Left ventricle myocardium inferior (tissue), 1 donor: ENCODE measurements at regions not wholly inside any gene's neighbourhood (a gene's known extent, or its start where the extent isn't known, plus 50 kb on each side); places are given as distances from the start of the nearest gene placed in this dataset.

Source experiments
- DNase-seq: peaks from one replicate; pipeline ENCODE4 v3.0.0-alpha.2; 2020
- H3K27ac ChIP-seq: fragments of 200-600 bp; replicated peaks from 2 replicates; pipeline ENCODE4 v1.8.0; 2021
- H3K27me3 ChIP-seq: fragments of 200-600 bp; 2 replicates; pipeline ENCODE4 v1.8.0; 2021; ENCODE audit warnings: low read depth
- H3K36me3 ChIP-seq: fragments of 200-600 bp; 2 replicates; pipeline ENCODE4 v1.8.0; 2021
- H3K4me1 ChIP-seq: fragments of 200-600 bp; 2 replicates; pipeline ENCODE4 v1.8.0; 2021
- H3K4me3 ChIP-seq: fragments of 200-600 bp; 2 replicates; pipeline ENCODE4 v1.8.0; 2021; ENCODE audit warnings: mild to moderate bottlenecking, moderate library complexity
- H3K9me3 ChIP-seq: fragments of 200-600 bp; replicated peaks from 2 replicates; pipeline ENCODE4 v1.8.0; 2021
- CTCF ChIP-seq: fragments of 200-600 bp; IDR thresholded peaks from 2 replicates; pipeline ENCODE4 v1.8.0; 2021; ENCODE audit warnings: antibody characterized with exemption, mild to moderate bottlenecking, borderline replicate concordance
- intact Hi-C: fragments of 100-400 bp; cut with micrococcal nuclease; formaldehyde crosslinking; loops from one replicate; pipeline ENCODE4 v1.11.0; 2022
- donor health status: DM: no; HTN: yes; CAD: no; lungs with severe emphysema.

DNA sequence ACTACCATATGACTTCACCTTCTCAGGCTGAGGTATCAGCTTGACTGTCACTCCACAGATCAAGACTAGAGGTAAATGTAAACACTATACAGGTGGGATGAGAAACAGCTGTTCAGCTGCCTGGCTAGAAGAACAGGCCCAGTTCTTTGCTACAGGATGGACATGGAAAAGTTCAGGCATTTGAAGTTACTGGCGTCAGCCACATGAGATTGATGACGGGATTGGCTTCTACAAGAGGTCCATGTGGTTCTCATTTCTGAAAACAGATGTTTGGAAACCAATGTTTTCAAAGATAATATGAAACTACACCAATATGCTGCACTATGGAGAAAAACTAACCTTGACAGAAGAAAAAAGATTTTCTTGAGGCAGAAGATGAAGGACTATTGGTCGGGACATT lies 324.1 kb downstream of the CDH10 start:
- no peak overlapping the region for H3K27ac ChIP-seq
- H3K36me3 ChIP-seq: no peaks in the 10 kb centered on the region
- no peak overlapping the region for H3K4me3 ChIP-seq
- no peak for TF ChIP-seq CTCF
- H3K27me3 ChIP-seq: no peaks in the 10 kb centered on the region
- intact Hi-C loops: no loop called here
- no peaks in the 10 kb centered on the region for H3K4me1 ChIP-seq
- peaks cover 18% of the 10 kb centered on the region for H3K9me3 ChIP-seq
- DNase-seq: no peak

DNA sequence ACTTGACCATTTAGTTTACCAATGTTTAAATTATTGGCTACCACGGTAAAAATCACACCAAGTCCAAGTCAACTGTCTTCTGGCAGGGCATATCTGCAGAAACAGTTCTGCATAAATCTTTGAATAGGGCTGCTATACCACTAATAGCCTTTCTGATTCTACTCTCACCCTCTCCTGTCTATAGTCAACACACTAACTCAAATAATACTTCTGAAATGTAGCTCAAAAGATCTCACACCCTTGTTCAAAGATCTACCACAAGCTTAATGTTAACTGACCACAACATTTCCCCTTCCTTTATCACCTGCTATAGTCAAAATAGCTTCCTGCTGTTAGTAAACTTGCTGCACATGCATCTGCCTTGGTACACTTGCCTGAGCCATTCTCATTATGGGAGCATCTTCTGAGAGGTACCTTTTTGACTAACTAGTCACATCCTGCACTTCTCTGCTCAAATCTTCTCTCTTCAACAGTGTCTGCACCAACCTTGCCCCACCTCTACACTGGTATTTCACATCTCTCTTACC lies 319.4 kb downstream of the CDH10 start:
- no peak overlapping the region for H3K4me3 ChIP-seq
- no peaks in the 10 kb centered on the region for H3K4me1 ChIP-seq
- no peaks in the 10 kb centered on the region for H3K36me3 ChIP-seq
- TF ChIP-seq CTCF: no peak
- no peaks in the 10 kb centered on the region for H3K9me3 ChIP-seq
- intact Hi-C loops: no loop called here
- DNase-seq: no peak
- no peak overlapping the region for H3K27ac ChIP-seq
- H3K27me3 ChIP-seq: no peaks in the 10 kb centered on the region

DNA sequence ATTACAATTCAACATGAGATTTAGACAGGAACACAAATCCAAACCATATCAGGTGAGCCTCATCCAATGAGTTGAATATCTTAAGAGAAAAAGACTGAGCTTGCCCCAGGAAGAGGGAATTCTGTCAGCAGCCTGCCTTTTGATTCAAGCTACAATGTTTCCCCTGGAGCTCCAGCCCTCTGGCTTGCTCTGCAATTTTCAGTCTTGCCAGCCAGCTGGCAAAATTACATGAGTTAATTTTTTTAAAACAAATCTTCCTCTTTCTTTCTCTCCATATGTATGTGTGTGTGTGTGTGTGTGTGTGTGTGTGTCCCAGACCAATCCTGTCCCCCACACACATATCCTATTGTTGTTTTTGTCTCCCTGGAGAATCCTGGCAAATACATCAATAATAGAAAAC lies 313.2 kb downstream of the CDH10 start:
- intact Hi-C loops: no loop called here
- Histone ChIP-seq H3K27me3 (no peaks in the 10 kb centered on the region), H3K4me1 (no peaks in the 10 kb centered on the region), H3K36me3 (no peaks in the 10 kb centered on the region), H3K9me3 (no peaks in the 10 kb centered on the region), H3K4me3 (no peak overlapping the region), H3K27ac (no peak overlapping the region)
- TF ChIP-seq CTCF: no peak
- no peak for DNase-seq

DNA sequence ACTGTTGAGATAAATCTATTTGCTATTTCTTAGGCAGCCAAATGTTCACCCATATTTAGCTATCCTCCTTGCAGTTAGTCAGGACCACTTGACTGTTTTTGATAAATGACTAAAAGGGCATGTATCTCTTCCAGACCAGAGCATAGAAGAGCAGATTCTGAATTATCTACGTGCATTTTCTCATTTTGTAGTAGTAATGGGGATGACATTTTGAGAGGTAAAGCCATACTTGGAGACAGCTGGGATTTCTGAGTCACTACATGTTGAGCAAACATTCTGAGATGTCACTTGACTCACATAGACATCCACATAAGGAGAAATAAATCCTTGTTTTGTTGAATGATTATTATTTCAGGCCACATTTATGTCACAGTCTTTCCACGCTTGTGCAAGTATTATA lies 297.6 kb downstream of the CDH10 start:
- Histone ChIP-seq H3K4me3 (no peak overlapping the region), H3K36me3 (no peaks in the 10 kb centered on the region), H3K27me3 (no peaks in the 10 kb centered on the region), H3K27ac (no peak overlapping the region), H3K4me1 (no peaks in the 10 kb centered on the region), H3K9me3 (peaks cover 7% of the 10 kb centered on the region)
- intact Hi-C loops: no loop called here
- DNase-seq: no peak
- TF ChIP-seq CTCF: no peak

- TF ChIP-seq CTCF: no peak
- no peak overlapping the region for H3K4me3 ChIP-seq
- H3K27ac ChIP-seq: no peak overlapping the region
- H3K4me1 ChIP-seq: no peaks in the 10 kb centered on the region
- no peaks in the 10 kb centered on the region for H3K9me3 ChIP-seq
- no peaks in the 10 kb centered on the region for H3K27me3 ChIP-seq
- H3K36me3 ChIP-seq: no peaks in the 10 kb centered on the region
- no peak for DNase-seq
- intact Hi-C loops: no loop called here
Measured at GRCh38 chr5:24351285-24351684, 293.5 kb downstream of the CDH10 start.

DNA sequence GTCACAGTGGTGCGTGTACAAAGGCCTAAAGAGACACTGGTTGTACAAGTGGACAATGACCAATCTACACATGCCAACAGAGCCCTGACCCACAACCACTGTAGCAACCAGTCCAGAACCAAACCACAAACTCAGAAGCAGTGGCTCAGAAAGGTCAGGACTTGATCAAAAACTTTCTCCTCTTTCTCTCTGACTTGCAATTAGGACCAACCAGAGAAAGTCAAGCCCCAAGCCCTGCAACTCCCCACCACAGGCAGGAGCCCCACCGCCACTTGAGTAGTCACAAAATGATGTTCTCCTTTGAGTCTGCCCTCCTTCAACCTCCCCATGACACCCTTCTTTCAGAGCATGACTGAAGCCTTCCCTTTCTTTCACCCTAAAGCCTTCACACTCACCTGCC lies 291.8 kb downstream of the CDH10 start:
- H3K27me3 ChIP-seq: no peaks in the 10 kb centered on the region
- H3K36me3 ChIP-seq: no peaks in the 10 kb centered on the region
- intact Hi-C loops: no loop called here
- no peaks in the 10 kb centered on the region for H3K4me1 ChIP-seq
- DNase-seq: no peak
- H3K27ac ChIP-seq: no peak overlapping the region
- H3K9me3 ChIP-seq: no peaks in the 10 kb centered on the region
- H3K4me3 ChIP-seq: no peak overlapping the region
- TF ChIP-seq CTCF: no peak
